GM19043 (cell line): ENCODE measurements at regions not wholly inside any gene's neighbourhood (a gene's known extent, or its start where the extent isn't known, plus 50 kb on each side); places are given as distances from the start of the nearest gene placed in this dataset.

Experiments
- ATAC-seq: cut with Tn5 transposase; IDR thresholded peaks from one replicate; pipeline ENCODE4 v1.9.1; 2021; ENCODE audit warnings: low read depth; ENCODE audit not compliant: unreplicated experiment

- no peak for ATAC-seq
Observed at GRCh38 chr5:76030343-76030742, 52.8 kb upstream of the SV2C start.

- no peak for ATAC-seq
Observed at GRCh38 chr5:76029739-76030138, 53.4 kb upstream of the SV2C start.

- ATAC-seq = no peak
Observed at GRCh38 chr5:76025790-76026189, 57.4 kb upstream of the SV2C start.

- no peak for ATAC-seq
Observed at GRCh38 chr5:76025069-76025468, 58.1 kb upstream of the SV2C start.

GRCh38 chr5:76022611-76023010, 60.6 kb upstream of the SV2C start:
- no peak for ATAC-seq

- no peak for ATAC-seq
Observed at GRCh38 chr5:76021936-76022584, 61.1 kb upstream of the SV2C start.

GRCh38 chr5:76016258-76016657, 66.9 kb upstream of the SV2C start:
- no peak for ATAC-seq

GRCh38 chr5:76014005-76014404, 69.2 kb upstream of the SV2C start:
- no peak for ATAC-seq

GRCh38 chr5:76007904-76008303, 75.3 kb upstream of the SV2C start:
- no peak for ATAC-seq

GRCh38 chr5:76000582-76000981, 82.6 kb upstream of the SV2C start:
- ATAC-seq = no peak

- no peak for ATAC-seq
Observed at GRCh38 chr5:75993643-75994520, 89.3 kb upstream of the SV2C start.

GRCh38 chr5:75993183-75993582, 90.0 kb upstream of the SV2C start:
- ATAC-seq = no peak

- ATAC-seq = no peak
Observed at GRCh38 chr5:75992753-75993152, 90.4 kb upstream of the SV2C start.

GRCh38 chr5:75985077-75985476, 98.1 kb upstream of the SV2C start:
- ATAC-seq = no peak

GRCh38 chr5:75975496-75975895, 107.7 kb upstream of the SV2C start:
- no peak for ATAC-seq

GRCh38 chr5:75965292-75965691, 117.9 kb upstream of the SV2C start:
- ATAC-seq = no peak

- ATAC-seq = peak; percentile 53
Observed at GRCh38 chr5:75964008-75964407, 119.2 kb upstream of the SV2C start.

GRCh38 chr5:75963554-75963953, 119.6 kb upstream of the SV2C start:
- no peak for ATAC-seq

GRCh38 chr5:75961818-75962217, 121.4 kb upstream of the SV2C start:
- ATAC-seq = no peak

GRCh38 chr5:75960129-75960528, 123.1 kb upstream of the SV2C start:
- no peak for ATAC-seq

GRCh38 chr5:75952963-75953362, 130.2 kb upstream of the SV2C start:
- no peak for ATAC-seq

GRCh38 chr5:75952291-75952690, 130.9 kb upstream of the SV2C start:
- no peak for ATAC-seq
